Panc1 (cell line): ENCODE measurements at regions not wholly inside any gene's neighbourhood (a gene's known extent, or its start where the extent isn't known, plus 50 kb on each side); places are given as distances from the start of the nearest gene placed in this dataset.

ENCODE experiments used
- ATAC-seq: fragments of 200-7000 bp; cut with Tn5 transposase; 2 replicates; pipeline ENCODE4 v1.9.1; 2020; ENCODE audit warnings: mild to moderate bottlenecking, moderate library complexity
- BruUV-seq: library from RNA; stranded (reverse); fragments of 400-500 nt; replicated peaks from 2 replicates; lab custom pipeline; 2021; lab: Mats Ljungman, UMichigan
- CTCF ChIA-PET: fragments of 300-600 bp; sonication (Branson Sonifier 250); formaldehyde crosslinking; loops from one replicate; lab custom pipeline; 2022; ENCODE audit warnings: antibody characterized with exemption; lab: Charles Lee
- POLR2A ChIA-PET: fragments of 300-600 bp; sonication (Branson Sonifier 250); formaldehyde crosslinking; loops from one replicate; lab custom pipeline; 2022; ENCODE audit warnings: antibody characterized with exemption; lab: Charles Lee
- DNase-seq: peaks from one replicate; pipeline ENCODE4 v3.0.0-alpha.2; 2010; ENCODE audit warnings: low read depth, low spot score
- H3K27ac ChIP-seq: 2 replicates; pipeline ENCODE4 v1.5.1; 2011; ENCODE audit warnings: mild to moderate bottlenecking, low read length, inconsistent platforms
- H3K27me3 ChIP-seq: fragments of 200-500 bp; sonication (Bioruptor generic); 2 replicates; pipeline ENCODE4 v1.6.0; 2014; ENCODE audit warnings: low read length, inconsistent platforms; ENCODE audit not compliant: control insufficient read depth, insufficient read depth
- H3K36me3 ChIP-seq: fragments of 200-500 bp; sonication (Bioruptor generic); 2 replicates; pipeline ENCODE4 v1.5.1; 2014; ENCODE audit warnings: inconsistent platforms, mild to moderate bottlenecking, low read length, moderate library complexity; ENCODE audit not compliant: control insufficient read depth, insufficient read depth
- H3K4me1 ChIP-seq: 2 replicates; pipeline ENCODE4 v1.5.1; 2011; ENCODE audit warnings: inconsistent platforms, mild to moderate bottlenecking, low read length, moderate library complexity; ENCODE audit not compliant: control insufficient read depth, insufficient read depth
- H3K4me3 ChIP-seq, 2 experiments: 2 replicates each; pipeline ENCODE4 v1.5.1; 2011 to 2012; ENCODE audit warnings: low read depth in 2 of 2, low read length in 2 of 2, mild to moderate bottlenecking in 2 of 2, inconsistent platforms in 1 of 2, moderate library complexity in 1 of 2
- H3K9me3 ChIP-seq: fragments of 200-500 bp; sonication (Bioruptor generic); 2 replicates; pipeline ENCODE4 v1.5.1; 2014; ENCODE audit warnings: low read depth, mild to moderate bottlenecking, inconsistent platforms, low read length, moderate library complexity; ENCODE audit not compliant: control insufficient read depth, insufficient read depth
- CTCF ChIP-seq: fragments of 450-650 bp; IDR thresholded peaks from 2 replicates; pipeline ENCODE4 v1.5.1; 2017; ENCODE audit warnings: mild to moderate bottlenecking
- POLR2AphosphoS5 ChIP-seq: IDR thresholded peaks from 2 replicates; pipeline ENCODE4 v1.6.1; 2012; ENCODE audit warnings: mild to moderate bottlenecking, low read depth, low read length, moderate library complexity
- REST ChIP-seq, 2 experiments: IDR thresholded peaks; 2 replicates each; pipeline ENCODE4 v1.6.1; 2011 to 2012; ENCODE audit warnings: low read depth in 2 of 2, control low read depth in 1 of 2, low read length in 1 of 2, mild to moderate bottlenecking in 1 of 2, moderate library complexity in 1 of 2; ENCODE audit not compliant: insufficient read depth in 1 of 2
- SIN3A ChIP-seq: IDR thresholded peaks from 2 replicates; pipeline ENCODE4 v1.6.1; 2012; ENCODE audit warnings: low read depth, mild to moderate bottlenecking, low read length, moderate library complexity, borderline replicate concordance; ENCODE audit not compliant: insufficient read depth
- TCF7L2 ChIP-seq: IDR thresholded peaks from 2 replicates; pipeline ENCODE4 v1.6.1; 2011; ENCODE audit warnings: mild to moderate bottlenecking, low read depth, low read length, inconsistent platforms
- in situ Hi-C: cut with HindIII; loops from 2 replicates; pipeline ENCODE4 v1.10.0; 2016; ENCODE audit warnings: low sequenced_read_pairs, low pct_unique_long_range_greater_than_20kb
- intact Hi-C: fragments of 100-400 bp; cut with micrococcal nuclease; formaldehyde crosslinking; loops from one replicate; pipeline ENCODE4 v1.10.0; 2022; ENCODE audit not compliant: unreplicated experiment

- CTCF ChIA-PET = no interaction called here
- no peak overlapping the region for H3K27ac ChIP-seq
- no peak overlapping the region for H3K4me3 ChIP-seq
- H3K27me3 ChIP-seq = no peaks in the 10 kb centered on the region
- H3K4me1 ChIP-seq = no peaks in the 10 kb centered on the region
- ATAC-seq = no peak
- intact Hi-C loops (no loop called here), in situ Hi-C loops (no loop called here)
- H3K36me3 ChIP-seq = no peaks in the 10 kb centered on the region
- no TSS peak for BruUV-seq
- TF ChIP-seq POLR2AphosphoS5 (no peak), TCF7L2 (no peak), CTCF (no peak), SIN3A (no peak), REST (IDR thresholded peaks at IDR 0.05; ENCODE audit: insufficient read depth in 1 of 2, low read depth in 2 of 2, low read length in 1 of 2) (no peak)
- no peak for DNase-seq
- POLR2A ChIA-PET = no interaction called here
- H3K9me3 ChIP-seq = 0 out of 2 replicates have a peak, but pooled peaks cover 2% of the 10 kb centered on the region
Observed at GRCh38 chr10:9885761-9886160, 1131.9 kb upstream of the CELF2 start.

GRCh38 chr10:9886772-9887171 lies 1130.9 kb upstream of the CELF2 start:
- in situ Hi-C loops = no loop called here

More at GRCh38 chr10:9886772-9887171, 1130.9 kb upstream of the CELF2 start:
- ATAC-seq (no peak), DNase-seq (no peak)
- no peak overlapping the region for H3K4me3 ChIP-seq
- BruUV-seq = no TSS peak
- POLR2A ChIA-PET = no interaction called here
- intact Hi-C loops = no loop called here
- H3K9me3 ChIP-seq = 0 out of 2 replicates have a peak, but pooled peaks cover 2% of the 10 kb centered on the region
- H3K36me3 ChIP-seq = no peaks in the 10 kb centered on the region
- H3K27me3 ChIP-seq = no peaks in the 10 kb centered on the region
- no peak overlapping the region for H3K27ac ChIP-seq
- TF ChIP-seq REST (IDR thresholded peaks at IDR 0.05; ENCODE audit: insufficient read depth in 1 of 2, low read depth in 2 of 2, low read length in 1 of 2) (no peak), SIN3A (no peak), POLR2AphosphoS5 (no peak), CTCF (no peak), TCF7L2 (no peak)
- CTCF ChIA-PET = no interaction called here
- no peaks in the 10 kb centered on the region for H3K4me1 ChIP-seq
